ENCODE measurements at regions not wholly inside any gene's neighbourhood (a gene's known extent, or its start where the extent isn't known, plus 50 kb on each side); places are given as distances from the start of the nearest gene placed in this dataset.

- no peak overlapping the region for H3K4me3 ChIP-seq (ENCODE audit: low read depth, low read length)
- TF ChIP-seq CTCF (IDR thresholded peaks at IDR 0.05; ENCODE audit: low read depth, low read length): no peak
These were observed 471.8 kb upstream of the PRMT6 start for GRCh38 chr1:106584676-106585075.

GRCh38 chr1:106600626-106601025 lies 455.8 kb upstream of the PRMT6 start:
- no peak overlapping the region for H3K4me3 ChIP-seq (ENCODE audit: low read depth, low read length)
- no peak for TF ChIP-seq CTCF (IDR thresholded peaks at IDR 0.05; ENCODE audit: low read depth, low read length)

- TF ChIP-seq CTCF (IDR thresholded peaks at IDR 0.05; ENCODE audit: low read depth, low read length): no peak
- H3K4me3 ChIP-seq (ENCODE audit: low read depth, low read length): no peak overlapping the region
These were observed 452.9 kb upstream of the PRMT6 start for GRCh38 chr1:106603616-106604015.

GRCh38 chr1:106608841-106609240 lies 447.6 kb upstream of the PRMT6 start:
- H3K4me3 ChIP-seq (ENCODE audit: low read depth, low read length): no peak overlapping the region

GRCh38 chr1:106613068-106613467 lies 443.4 kb upstream of the PRMT6 start:
- no peak for TF ChIP-seq CTCF (IDR thresholded peaks at IDR 0.05; ENCODE audit: low read depth, low read length)
- no peak overlapping the region for H3K4me3 ChIP-seq (ENCODE audit: low read depth, low read length)

More at GRCh38 chr1:106608841-106609240, 447.6 kb upstream of the PRMT6 start:
- TF ChIP-seq CTCF (IDR thresholded peaks at IDR 0.05; ENCODE audit: low read depth, low read length): no peak

- TF ChIP-seq CTCF (IDR thresholded peaks at IDR 0.05; ENCODE audit: low read depth, low read length): no peak
- H3K4me3 ChIP-seq (ENCODE audit: low read depth, low read length): no peak overlapping the region
These were observed 442.6 kb upstream of the PRMT6 start for GRCh38 chr1:106613861-106614260.

GRCh38 chr1:106615473-106615872 lies 441.0 kb upstream of the PRMT6 start:
- no peak overlapping the region for H3K4me3 ChIP-seq (ENCODE audit: low read depth, low read length)
- no peak for TF ChIP-seq CTCF (IDR thresholded peaks at IDR 0.05; ENCODE audit: low read depth, low read length)
